ENCODE measurements at regions not wholly inside any gene's neighbourhood (a gene's known extent, or its start where the extent isn't known, plus 50 kb on each side); places are given as distances from the start of the nearest gene placed in this dataset.

DNA sequence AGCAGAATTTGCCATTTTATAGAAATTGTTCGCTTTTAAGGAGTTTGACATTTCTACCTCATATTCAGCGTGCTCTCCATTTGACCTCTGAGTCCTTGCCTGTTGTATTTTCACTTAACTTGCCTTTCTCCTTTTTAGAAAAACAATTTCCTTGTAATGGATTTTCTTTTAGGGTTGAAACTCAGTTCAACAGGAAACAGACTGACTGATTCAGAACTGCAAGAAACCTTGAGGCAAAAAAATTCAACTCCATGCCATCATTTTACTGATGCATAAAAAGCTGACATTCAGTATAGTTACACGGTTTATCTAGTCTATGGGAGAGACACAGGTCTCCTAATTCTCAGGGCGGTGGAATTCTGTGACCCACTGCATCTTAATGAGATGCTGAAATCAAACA lies 59.8 kb downstream of the MRPS30 start:
- DNase-seq: no peak

DNA sequence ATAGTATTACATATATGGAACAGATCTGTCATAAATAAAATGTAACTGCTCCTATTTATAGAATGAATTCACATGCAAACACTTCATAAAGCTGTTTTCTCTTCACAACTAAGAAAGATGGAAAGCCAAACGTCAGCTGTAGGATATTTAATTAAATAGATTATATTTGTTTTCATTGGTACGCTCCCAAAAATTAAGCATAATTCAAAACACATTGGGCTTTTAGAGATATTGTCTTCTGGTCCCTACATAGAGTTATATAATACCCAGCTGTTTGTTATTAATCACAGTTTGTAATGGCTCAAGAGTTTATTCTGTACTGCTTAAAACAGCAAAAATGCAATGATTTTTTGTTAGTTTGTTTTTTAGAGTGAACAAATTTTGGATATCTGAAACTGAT lies 61.2 kb downstream of the MRPS30 start:
- DNase-seq: no peak

DNA sequence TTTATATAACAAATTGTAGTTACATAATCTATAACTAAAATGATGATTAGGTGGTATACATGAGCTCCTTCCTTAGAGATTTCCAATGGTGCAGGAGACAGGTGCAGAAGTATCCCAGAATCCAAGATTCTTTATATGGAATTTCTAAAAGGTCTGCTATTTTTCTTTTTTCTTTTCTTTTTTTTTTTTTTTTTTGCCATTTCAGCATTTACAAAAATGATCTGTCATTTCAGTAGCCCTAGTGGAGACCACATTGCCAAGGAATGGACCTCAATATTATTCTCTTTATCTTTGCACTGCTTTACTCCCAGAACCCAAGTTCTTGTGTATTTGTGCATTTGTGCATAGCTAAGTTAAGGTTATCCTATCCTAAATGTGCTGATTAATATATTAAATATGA lies 61.7 kb downstream of the MRPS30 start:
- DNase-seq: no peak

DNA sequence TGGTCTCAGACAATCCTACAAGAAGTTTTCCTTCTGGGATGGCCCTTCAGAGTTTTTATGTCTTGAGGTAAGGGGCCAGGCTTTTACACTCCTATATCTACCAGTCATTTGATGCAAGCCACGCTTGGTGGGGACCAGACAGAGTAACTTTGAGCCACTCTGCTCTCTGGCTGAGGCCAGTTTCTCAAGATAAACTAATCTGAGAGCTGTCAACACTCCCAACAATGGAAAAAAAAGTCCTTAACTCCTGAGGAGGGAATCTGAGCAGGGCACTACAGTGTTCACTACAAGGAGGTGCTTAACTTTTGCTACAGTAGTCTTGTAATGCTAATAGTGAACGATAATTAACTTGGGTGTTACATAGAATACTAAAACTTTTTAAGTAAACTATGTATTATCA lies 62.7 kb downstream of the MRPS30 start:
- no peak for DNase-seq

DNA sequence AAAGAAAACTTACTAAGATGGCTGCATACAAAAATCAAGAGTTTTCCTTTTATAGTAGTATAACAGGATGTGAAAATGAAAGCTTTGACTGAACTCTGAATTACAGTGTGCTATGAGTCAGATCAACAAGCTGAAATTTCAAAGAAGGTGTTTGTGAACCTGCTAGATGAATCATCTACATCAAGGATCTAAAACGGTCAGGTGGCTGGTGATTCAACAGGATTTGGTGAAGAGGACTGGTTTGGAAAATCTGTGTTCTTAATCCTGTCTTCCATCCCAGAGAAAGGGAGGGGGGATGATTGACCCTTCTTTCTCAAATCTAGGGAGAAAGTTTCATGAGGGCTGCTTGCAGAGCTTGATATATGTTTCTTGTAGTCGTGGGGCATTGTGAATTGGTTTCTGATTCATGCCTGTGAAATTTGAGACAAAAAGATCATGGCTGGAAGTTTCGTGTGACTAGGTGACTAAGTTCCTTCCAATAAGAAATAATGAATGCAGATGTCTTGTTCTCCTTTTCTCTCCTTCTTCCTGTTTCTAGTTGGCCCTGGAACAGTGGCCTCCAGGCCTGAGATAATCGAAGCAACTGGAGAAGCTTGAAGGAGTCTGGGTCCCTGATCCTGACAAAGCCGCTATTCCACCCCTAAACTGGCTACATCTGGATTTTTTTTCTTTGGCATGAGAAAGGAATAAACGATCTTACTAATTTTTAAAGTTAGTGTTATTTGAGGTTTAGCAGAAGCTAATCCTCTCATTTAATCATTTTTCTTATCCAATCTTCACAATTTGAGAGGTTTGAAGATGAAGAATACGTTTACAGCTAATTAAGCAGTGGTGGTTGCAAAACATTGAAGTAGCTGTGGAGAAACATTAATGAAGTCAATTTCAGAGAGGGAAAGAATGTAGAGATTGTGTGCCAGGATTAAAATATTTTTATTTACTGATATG lies 67.2 kb downstream of the MRPS30 start:
- peak; percentile 83 for DNase-seq

DNA sequence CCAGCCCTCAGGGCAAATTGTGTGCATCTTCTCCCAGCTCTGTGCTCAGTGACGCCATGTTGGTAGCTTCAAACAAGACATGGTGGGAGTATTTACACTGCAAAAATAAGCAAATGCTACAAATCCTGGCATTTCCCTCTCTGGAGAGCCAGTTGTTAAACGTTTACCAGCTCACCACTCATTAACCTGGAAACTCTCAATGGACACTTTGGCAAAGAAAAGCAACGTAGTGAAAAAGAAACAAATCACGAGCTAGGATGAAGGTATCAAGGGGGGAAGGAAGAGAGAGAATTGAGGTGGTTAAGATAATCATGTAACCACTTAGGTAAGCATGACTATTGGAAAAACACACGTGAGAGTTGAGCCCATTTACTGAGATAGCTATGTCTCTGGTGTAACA lies 72.5 kb downstream of the MRPS30 start:
- DNase-seq: no peak

DNA sequence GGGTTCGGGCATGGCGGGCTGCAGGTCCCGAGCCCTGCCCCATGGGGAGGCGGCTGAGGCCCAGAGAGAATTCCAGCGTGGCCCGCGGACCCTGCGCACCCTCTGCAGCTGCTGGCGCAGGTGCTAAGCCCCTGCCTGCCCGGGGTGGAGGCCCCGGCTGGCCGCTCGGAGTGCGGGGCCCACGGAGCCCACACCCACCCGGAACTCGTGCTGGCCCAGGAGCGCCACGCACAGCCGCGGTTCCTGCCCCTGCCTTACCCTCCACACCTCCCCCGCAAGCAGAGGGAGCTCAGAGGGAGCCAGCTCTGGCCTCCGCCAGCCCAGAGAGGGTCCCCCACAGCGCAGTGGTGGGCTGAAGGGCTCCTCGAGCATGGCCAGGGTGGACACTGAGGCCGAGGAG lies 75.3 kb downstream of the MRPS30 start:
- DNase-seq: no peak

DNA sequence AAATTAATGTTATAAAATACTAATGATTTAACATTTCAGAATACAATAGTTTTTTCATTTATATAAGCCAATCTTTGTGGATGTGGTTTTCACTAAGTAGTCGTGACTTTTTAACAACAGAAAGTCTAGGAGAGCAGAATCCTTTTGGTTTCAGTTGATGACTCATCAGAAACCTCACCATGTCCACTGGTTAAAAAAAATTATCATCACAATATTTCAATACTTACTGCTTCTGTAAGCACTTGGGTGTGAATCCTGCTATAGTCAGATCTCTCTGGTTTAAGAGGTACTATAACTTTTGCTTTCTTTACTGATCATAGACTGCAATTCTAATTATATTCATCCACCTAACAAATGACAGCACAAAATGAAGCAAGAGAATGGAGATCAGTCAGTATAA lies 77.2 kb downstream of the MRPS30 start:
- peak; percentile 58 for DNase-seq

DNA sequence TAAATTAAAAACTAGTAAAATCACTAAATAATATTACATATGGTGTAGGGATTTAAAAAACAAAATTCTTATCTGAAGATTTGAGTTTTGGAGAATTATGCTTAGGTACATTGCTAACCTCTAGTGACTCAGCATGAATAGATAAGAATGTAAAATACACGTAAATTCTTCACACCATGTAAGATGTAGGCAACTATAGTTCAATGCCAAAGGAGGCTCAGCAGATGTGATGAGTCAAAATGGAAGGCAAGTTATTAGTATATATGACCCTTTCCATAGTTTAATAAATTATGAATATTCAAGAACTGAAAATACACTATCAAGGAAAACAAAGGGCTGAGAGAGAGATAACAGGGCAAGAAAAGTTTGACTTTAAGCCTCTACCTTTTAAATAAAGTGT lies 79.0 kb downstream of the MRPS30 start:
- peak; percentile 24 for DNase-seq

DNA sequence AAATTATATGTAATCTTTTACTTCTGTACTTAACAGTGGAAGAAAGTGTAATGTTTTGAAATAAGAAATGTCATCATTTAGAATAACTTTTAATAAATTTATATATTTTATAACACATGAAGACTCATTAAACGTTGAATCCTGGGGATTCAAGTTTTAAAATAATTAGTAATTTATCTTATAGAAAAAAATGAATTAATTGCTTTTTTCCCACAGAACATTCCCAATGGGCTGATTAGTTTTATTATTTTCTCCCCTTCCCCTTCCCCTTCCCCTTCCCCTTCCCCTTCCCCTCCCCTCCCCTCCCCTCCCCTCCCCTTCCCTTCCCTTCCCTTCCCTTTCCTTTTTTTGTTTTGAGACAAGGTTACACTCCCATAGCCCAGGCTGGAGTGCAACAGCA lies 79.7 kb downstream of the MRPS30 start:
- no peak for DNase-seq

DNA sequence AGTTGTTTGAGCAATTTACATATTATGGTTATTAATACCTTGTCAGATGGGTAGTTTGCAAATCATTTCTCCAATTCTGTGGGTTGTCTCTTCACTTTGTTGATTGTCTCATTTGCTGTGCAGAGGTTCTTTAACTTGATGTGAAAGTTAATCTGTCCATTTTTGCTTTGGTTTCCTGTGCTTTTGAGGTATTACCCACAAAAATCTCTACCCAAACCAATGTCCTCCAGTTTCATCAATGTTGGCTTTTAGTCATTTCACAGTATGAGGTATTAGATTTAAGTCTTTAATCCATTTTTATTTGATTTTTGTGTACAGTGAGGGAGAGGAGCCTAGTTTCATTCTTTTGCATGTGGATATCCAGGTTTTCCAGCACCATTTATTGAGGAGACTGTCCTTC lies 82.4 kb downstream of the MRPS30 start:
- no peak for DNase-seq

DNA sequence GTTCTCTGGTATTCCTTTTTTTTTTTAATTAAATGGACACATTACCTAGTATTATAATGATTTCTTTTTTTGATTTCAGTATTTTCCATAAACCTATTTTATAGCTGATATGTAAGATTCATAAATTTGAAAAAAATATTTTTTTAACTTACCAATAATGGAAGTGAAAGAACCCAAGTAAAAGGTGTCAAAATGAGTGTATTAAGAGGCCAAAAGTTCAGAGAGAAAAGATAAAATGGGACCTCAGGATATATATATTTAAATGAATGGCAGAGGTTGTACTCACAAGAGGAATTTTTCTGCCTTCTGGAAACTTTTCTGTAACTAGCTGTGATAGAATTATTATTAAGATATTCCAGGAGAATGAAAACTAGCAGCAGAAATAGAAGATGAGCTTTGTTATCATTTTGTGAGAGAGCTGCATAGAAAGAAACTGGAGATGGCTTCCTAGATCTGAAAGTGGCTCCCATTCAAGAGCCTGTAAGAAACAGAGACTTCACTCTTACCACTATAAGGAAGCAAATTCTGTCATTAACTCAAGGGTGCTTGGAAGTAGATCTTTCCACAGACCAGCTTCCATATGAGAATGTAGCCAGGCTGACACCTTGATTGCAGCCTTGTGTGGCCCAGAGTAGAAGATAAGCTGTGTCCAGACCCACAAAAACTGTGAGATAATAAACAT lies 91.7 kb downstream of the MRPS30 start:
- DNase-seq: no peak

DNA sequence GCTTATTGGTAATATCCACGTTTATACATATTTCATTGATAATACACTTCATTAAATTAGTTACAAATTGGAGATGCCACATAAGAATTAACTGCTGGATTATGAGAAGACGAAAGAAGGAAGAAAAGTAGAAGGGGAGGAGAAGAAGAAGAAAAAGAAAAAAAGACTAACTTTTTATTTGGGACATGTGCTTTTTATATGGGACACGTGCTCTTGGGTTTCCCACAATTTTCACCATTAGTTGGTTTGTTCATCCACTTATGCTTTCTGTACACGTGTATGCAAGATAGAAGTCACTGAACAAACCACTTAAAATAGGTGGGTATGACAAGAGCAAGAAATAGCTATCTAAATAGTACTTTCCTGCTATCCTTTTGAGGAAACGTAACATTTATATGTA lies 98.6 kb downstream of the MRPS30 start:
- DNase-seq: no peak

DNA sequence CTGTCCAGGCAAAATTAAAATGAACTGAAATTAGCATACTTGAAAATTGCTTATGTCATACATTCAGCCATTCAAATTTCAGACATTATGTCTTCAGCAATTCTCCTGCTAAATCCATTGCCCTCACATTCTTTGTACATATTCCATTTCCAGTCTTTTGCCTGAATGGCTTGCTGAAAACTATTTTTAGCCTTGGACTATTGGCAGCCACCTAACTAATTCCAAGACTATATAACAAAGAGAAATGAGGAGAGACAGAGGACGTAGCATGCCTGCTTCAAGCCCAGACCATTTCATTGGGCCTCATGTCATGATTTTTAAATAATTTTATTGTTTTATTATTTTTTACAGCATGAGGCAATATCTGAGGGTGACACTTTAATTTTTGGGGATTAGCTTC lies 100.3 kb downstream of the MRPS30 start:
- no peak for DNase-seq

DNA sequence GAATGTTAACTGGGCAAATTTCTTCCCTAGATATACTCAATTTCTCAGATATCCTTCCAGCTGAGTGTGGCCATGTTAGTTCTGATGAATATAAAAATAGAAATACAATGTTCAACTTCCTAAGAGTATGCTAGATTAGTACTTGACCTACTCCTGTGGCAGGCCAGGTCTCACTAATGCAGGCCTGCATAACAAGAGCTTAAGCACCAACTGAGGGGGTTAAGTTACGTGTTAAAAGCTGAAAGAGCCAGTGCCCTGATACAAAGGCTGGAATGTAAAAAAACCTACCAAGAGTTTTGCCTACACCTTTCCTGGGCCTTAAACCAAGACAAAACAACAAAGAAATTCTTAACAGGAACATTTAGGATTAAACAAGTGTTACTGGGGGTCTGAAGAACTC lies 102.8 kb downstream of the MRPS30 start:
- DNase-seq: no peak

DNA sequence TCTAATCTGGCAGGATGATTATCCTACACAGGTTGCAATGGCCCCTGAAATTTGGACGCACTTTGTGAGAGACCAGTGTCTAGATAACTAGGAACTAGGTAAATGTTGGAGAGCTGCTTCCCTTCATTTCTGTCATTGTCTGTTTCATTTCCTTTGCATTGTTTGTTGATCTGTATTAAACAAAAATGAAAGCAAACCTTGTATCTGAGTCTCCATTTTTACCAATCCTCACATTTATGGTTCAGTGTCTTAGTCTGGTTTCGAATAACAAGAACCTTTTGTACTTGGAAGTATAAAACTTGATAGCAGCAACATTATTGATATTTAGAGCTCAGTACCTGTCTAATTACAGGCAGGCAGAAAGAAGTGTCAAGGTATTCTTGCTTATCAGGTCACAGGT lies 105.5 kb downstream of the MRPS30 start:
- DNase-seq: no peak

DNA sequence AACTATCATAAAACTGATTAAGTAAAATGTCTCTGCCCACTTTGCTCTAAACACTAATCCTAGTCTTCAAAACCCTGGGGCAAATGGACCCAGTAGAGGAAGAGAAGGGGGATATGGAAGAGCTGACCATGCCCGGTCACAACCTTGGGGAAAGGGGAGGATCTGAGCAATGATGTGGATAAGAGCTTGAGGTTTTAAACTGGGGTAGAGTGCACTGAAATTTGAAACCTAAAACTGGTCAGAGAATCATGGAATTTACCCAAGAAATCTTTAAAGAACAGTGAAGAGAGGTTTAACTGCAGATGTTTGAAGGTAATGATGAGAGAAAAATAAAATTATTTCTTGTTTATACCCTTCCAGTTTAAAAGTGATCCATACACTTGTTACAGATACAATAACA lies 110.8 kb downstream of the MRPS30 start:
- DNase-seq: no peak

DNA sequence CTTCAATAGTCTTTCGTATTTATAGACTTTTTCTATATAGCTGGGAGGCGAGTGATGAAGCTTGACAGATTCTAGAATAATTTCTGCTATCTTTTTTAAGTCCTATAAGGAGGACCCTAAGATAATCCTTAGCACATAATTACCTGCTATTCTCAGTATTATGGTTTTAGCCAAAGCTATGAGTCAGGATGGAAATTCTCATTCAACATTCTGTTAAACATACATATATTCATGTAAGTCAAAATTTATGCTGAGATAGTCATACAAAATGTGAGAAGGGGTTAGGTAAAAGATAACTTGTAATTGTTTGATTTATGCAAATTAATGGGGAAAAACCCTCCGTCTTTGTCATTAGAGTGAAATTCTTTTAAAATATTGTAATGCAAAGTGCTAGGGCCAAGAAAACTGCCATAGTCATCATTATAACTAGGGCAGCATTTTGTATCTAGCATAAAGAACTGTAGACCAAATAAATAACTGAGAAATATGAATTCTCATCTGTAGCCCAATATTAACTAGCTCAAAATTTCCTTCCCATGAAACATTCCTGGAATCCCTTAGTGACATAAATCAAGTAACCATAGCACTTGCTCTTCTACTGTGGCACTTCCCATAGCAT lies 118.5 kb downstream of the MRPS30 start:
- DNase-seq: no peak

DNA sequence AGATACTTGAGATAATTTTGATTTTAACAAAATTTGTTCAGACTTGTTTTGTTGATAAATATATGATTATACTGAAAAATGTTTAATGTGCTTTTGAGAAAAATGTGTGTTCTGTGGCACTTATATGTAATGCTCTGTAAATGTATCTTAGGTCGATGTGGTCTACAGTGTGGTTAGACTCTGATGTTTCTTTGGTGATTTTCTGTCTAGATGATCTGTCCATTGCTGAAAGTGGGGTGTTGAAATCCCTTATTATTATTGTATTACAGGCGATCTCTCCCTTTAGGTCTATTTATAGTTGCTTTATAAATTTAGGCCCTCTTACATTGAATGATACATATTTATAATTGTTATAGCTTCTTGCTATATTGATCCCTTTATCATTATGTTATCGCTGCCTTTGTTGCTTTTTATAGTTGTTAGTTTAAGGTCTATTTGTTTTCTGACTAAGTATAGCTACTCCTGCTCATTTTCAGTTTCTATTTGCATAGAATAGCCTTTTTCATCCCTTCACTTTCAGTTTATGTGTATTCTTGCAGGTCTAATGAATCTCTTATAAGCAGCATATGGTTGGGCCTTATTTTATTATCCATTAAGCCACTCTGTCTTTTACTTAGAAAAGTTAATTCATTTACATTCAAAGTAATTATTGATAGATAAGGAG lies 124.3 kb downstream of the MRPS30 start:
- no peak for DNase-seq

DNA sequence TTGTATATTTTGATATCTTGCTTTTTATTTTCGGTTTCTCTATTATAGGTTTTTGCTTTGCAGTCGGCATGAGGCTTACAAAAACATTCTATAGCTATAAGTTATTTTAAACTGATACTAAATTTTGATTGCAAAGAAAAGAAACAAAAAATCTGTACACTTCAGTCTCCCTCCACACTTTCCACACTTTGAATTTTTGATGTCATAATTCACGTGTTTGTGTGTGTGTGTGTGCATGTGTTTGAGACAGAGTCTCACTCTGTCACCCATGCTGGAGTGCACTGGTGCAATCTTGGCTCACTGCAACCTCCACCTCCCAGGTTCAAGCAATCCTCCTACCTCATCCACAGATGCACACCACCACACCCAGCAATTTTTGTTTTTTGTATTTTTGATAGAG lies 124.9 kb downstream of the MRPS30 start:
- no peak for DNase-seq

DNA sequence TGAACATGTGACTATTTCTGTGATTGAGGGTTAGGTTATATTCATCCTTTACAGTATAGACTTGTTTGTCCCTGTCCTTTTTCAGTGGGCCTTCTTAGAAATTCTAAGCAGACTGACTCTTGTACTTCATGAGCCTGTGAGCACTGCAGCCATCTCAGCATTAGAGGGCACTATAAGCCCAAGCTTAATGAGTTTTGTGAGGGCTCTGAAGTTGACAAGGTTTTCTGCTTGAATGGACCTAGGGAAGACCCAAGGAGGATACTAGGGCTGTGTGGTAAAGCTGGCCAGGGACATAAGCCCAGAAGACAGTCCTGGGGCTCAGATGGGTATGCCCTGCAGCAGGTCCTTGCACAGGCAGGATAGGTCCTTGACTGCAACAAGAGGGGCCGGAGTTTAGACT lies 126.5 kb downstream of the MRPS30 start:
- DNase-seq: no peak

DNA sequence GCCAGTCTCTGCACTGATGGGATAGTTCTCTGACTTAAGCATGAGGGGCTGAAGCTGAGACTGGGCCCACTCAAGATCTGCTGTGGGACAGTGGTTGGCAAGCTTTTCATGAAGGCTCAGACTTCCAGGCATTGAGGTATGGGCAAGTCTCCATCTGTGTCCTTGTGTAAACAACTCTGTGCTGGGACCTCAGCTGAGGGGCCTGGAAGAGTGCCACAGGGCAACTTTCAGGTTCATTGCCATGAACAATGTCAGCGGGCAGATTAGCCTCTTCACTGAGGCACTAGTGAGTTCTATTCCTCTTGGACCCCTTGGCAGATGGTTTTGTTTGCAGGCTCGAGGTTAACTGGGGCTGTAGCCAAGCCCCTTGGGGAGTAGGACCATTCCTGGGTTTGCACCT lies 127.1 kb downstream of the MRPS30 start:
- DNase-seq: no peak

DNA sequence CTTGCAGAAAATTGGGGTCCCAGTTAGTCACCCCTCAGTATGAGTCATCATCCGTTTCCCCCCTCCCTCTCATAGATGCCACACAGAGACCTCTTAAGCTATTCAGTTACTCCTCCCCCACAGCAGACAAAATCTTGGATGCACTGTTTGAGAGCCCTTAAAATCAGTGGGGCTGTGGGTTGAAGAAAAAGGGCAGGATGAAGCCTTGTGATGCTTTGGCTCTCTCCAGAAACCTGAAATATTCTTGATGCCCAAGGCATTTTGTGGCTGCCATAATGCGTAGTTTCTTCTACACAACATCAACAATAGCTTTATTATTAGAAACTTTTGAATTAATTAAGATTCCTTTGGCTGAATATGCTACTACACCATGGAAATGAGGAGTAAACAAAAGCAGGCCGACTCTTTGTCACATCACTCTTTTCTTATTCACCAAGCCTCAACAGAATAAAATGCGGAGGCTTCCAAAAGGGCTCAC lies 133.8 kb downstream of the MRPS30 start:
- DNase-seq: no peak

All from activated CD4-positive, alpha-beta T cell treated with anti-CD3 and anti-CD28 coated beads, Interleukin-2, amount 50 U/mL, for 16 hours (primary cell).